ENCODE measurements at regions not wholly inside any gene's neighbourhood (a gene's known extent, or its start where the extent isn't known, plus 50 kb on each side); places are given as distances from the start of the nearest gene placed in this dataset.

GRCh38 chr13:90413548-90413947 is 933.9 kb upstream of the MIR17HG start:
- in situ Hi-C loops (cut with MboI; ENCODE audit: low pct_ligation_motif_present in 1 of 4, low pct_unique_long_range_greater_than_20kb in 1 of 4, low sequenced_read_pairs in 3 of 4) (no loop called here), intact Hi-C loops (cut with DNase I; ENCODE audit: low total_unique reads) (no loop called here)
- Histone ChIP-seq H3K4me1 (no peaks in the 10 kb centered on the region), H3K27me3 (no peaks in the 10 kb centered on the region), H3K4me3 (no peak overlapping the region), H3K36me3 (no peaks in the 10 kb centered on the region), H3K27ac (no peak overlapping the region), H3K9me3 (no peaks in the 10 kb centered on the region)
- WGBS, 2 donors (ENCODE audit: low coverage in 1 of 2) = 0% methylated on average over 1 of the region's 1 CpG
- TF ChIP-seq POLR2A (IDR thresholded peaks at IDR 0.05) = no peak
- TF ChIP-seq EP300 (IDR thresholded peaks at IDR 0.05; ENCODE audit: low read depth) = no peak
- TF ChIP-seq POLR2AphosphoS5 (IDR thresholded peaks at IDR 0.05) = no peak
- TF ChIP-seq, protein P1, sequence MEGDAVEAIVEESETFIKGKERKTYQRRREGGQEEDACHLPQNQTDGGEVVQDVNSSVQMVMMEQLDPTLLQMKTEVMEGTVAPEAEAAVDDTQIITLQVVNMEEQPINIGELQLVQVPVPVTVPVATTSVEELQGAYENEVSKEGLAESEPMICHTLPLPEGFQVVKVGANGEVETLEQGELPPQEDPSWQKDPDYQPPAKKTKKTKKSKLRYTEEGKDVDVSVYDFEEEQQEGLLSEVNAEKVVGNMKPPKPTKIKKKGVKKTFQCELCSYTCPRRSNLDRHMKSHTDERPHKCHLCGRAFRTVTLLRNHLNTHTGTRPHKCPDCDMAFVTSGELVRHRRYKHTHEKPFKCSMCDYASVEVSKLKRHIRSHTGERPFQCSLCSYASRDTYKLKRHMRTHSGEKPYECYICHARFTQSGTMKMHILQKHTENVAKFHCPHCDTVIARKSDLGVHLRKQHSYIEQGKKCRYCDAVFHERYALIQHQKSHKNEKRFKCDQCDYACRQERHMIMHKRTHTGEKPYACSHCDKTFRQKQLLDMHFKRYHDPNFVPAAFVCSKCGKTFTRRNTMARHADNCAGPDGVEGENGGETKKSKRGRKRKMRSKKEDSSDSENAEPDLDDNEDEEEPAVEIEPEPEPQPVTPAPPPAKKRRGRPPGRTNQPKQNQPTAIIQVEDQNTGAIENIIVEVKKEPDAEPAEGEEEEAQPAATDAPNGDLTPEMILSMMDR (IDR thresholded peaks at IDR 0.05) = no peak
- DNase-seq = no peak

- TF ChIP-seq POLR2AphosphoS5 (IDR thresholded peaks at IDR 0.05) (no peak), POLR2A (IDR thresholded peaks at IDR 0.05) (no peak), EP300 (IDR thresholded peaks at IDR 0.05; ENCODE audit: low read depth) (no peak)
- TF ChIP-seq, protein P1 (IDR thresholded peaks at IDR 0.05) = no peak
- no peaks in the 10 kb centered on the region for H3K4me1 ChIP-seq
- no peaks in the 10 kb centered on the region for H3K36me3 ChIP-seq
- no peak overlapping the region for H3K4me3 ChIP-seq
- 65 to 79% methylated on average over 3 of the region's 3 CpGs for WGBS, 2 donors (ENCODE audit: low coverage in 1 of 2)
- no peaks in the 10 kb centered on the region for H3K27me3 ChIP-seq
- DNase-seq = no peak
- H3K9me3 ChIP-seq = no peaks in the 10 kb centered on the region
- H3K27ac ChIP-seq = no peak overlapping the region
- in situ Hi-C loops (cut with MboI; ENCODE audit: low pct_ligation_motif_present in 1 of 4, low pct_unique_long_range_greater_than_20kb in 1 of 4, low sequenced_read_pairs in 3 of 4) = no loop called here
- intact Hi-C loops (cut with DNase I; ENCODE audit: low total_unique reads) = no loop called here
Observed at GRCh38 chr13:90414691-90415596, 932.5 kb upstream of the MIR17HG start.

DNA sequence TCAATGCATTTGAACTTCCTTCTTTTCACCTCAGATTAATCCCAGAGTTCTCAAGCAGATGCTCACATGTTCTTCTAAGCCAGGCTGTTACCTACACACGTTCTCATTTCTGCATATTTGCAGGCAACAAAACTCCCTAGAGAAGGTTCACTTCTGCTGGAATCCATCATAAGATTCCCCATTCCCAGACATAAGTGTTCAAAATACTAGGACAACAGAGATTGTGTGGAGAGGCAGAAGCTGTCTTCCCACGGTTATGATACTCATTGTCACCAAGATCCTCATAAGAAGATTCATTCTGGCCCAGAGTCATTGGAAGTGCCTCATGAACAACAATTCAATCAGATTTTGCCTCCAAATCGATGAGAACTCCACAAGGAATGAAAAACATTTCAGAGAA is 931.6 kb upstream of the MIR17HG start:
- no peaks in the 10 kb centered on the region for H3K9me3 ChIP-seq
- intact Hi-C loops (cut with DNase I; ENCODE audit: low total_unique reads) = no loop called here
- H3K4me1 ChIP-seq = no peaks in the 10 kb centered on the region
- TF ChIP-seq POLR2A (IDR thresholded peaks at IDR 0.05) = no peak
- TF ChIP-seq EP300 (IDR thresholded peaks at IDR 0.05; ENCODE audit: low read depth) = no peak
- no peak for TF ChIP-seq POLR2AphosphoS5 (IDR thresholded peaks at IDR 0.05)
- TF ChIP-seq, protein P1 (IDR thresholded peaks at IDR 0.05) = no peak
- no peaks in the 10 kb centered on the region for H3K36me3 ChIP-seq
- no peaks in the 10 kb centered on the region for H3K27me3 ChIP-seq
- DNase-seq = no peak
- in situ Hi-C loops (cut with MboI; ENCODE audit: low pct_ligation_motif_present in 1 of 4, low pct_unique_long_range_greater_than_20kb in 1 of 4, low sequenced_read_pairs in 3 of 4) = no loop called here
- no peak overlapping the region for H3K27ac ChIP-seq
- 60 to 71% methylated on average over 3 of the region's 3 CpGs for whole genome bisulfite sequencing, 2 donors (ENCODE audit: low coverage in 1 of 2)
- no peak overlapping the region for H3K4me3 ChIP-seq

DNA sequence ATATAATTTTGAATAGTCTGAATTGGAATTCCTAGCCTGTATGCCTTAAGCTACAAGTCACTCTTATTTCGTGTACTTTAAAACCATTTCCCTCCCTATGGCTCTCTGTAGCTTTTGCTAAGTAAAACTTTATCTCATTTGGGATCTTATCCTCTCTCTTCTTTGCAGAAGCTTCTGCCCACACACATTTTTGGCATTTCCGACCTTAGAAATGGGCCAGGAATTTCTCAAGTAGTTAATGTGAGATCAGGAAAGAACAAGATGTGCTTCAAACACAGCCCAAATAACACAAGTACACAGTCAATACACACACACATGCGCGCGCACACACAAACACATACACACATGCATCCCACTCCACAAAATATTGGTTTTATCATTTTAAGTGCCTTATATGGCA is 931.0 kb upstream of the MIR17HG start:
- no peaks in the 10 kb centered on the region for H3K9me3 ChIP-seq
- no peak for TF ChIP-seq POLR2AphosphoS5 (IDR thresholded peaks at IDR 0.05)
- TF ChIP-seq EP300 (IDR thresholded peaks at IDR 0.05; ENCODE audit: low read depth) = no peak
- no peak for TF ChIP-seq POLR2A (IDR thresholded peaks at IDR 0.05)
- TF ChIP-seq, protein P1 (IDR thresholded peaks at IDR 0.05) = no peak
- no peaks in the 10 kb centered on the region for H3K27me3 ChIP-seq
- no peak for DNase-seq
- no peak overlapping the region for H3K4me3 ChIP-seq
- in situ Hi-C loops (cut with MboI; ENCODE audit: low pct_ligation_motif_present in 1 of 4, low pct_unique_long_range_greater_than_20kb in 1 of 4, low sequenced_read_pairs in 3 of 4) = no loop called here
- H3K4me1 ChIP-seq = no peaks in the 10 kb centered on the region
- no peaks in the 10 kb centered on the region for H3K36me3 ChIP-seq
- intact Hi-C loops (cut with DNase I; ENCODE audit: low total_unique reads) = no loop called here
- no peak overlapping the region for H3K27ac ChIP-seq
- WGBS, 2 donors (ENCODE audit: low coverage in 1 of 2) = 81 to 84% methylated on average over 5 of the region's 5 CpGs
